ENCODE measurements at regions not wholly inside any gene's neighbourhood (a gene's known extent, or its start where the extent isn't known, plus 50 kb on each side); places are given as distances from the start of the nearest gene placed in this dataset.

DNA sequence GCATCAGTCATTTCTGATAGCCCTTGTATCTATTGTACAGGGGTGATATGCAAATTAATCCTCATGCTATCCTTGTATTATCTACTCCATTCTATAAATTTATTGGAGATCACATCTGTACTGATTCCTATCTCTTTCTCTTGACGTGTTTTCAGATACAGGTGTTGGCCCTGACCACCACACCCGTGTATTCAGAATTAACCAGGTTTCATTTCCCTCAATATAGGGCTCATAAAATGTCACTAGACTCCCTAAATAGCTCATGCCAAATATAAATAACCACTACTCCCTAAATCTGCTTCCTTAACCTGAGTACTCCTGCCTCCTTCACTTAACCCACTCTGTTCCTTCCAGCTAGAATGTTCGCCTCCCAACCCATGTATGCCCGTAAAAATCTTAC lies 522.8 kb upstream of the KLF4 start:
- Histone ChIP-seq H3K27me3 (no peaks in the 10 kb centered on the region), H3K4me3 (no peak overlapping the region), H3K27ac (no peak overlapping the region), H3K9me3 (replicated peaks in 1 of 3) (no peaks in the 10 kb centered on the region), H3K4me1 (replicated peaks in 1 of 2) (no peaks in the 10 kb centered on the region), H3K36me3 (replicated peaks in 1 of 2) (no peaks in the 10 kb centered on the region)
- WGBS, 4 donors: 86 to 94% (median 93%) methylated on average over 4 of the region's 4 CpGs
- intact Hi-C loops (cut with DNase I): no loop called here
- no peak for DNase-seq
- TF ChIP-seq POLR2A (IDR thresholded peaks at IDR 0.05) (no peak), CTCF (IDR thresholded peaks at IDR 0.05) (no peak)

- TF ChIP-seq CTCF (IDR thresholded peaks at IDR 0.05): no peak
- TF ChIP-seq POLR2A (IDR thresholded peaks at IDR 0.05): no peak
- Histone ChIP-seq H3K4me3 (no peak overlapping the region), H3K9me3 (replicated peaks in 1 of 3) (no peaks in the 10 kb centered on the region), H3K27me3 (no peaks in the 10 kb centered on the region), H3K4me1 (replicated peaks in 1 of 2) (no peaks in the 10 kb centered on the region), H3K36me3 (replicated peaks in 1 of 2) (no peaks in the 10 kb centered on the region), H3K27ac (no peak overlapping the region)
- DNase-seq: no peak
- 71 to 78% (median 78%) methylated on average over 5 of the region's 5 CpGs for WGBS, 4 donors
- intact Hi-C loops (cut with DNase I): no loop called here
Observed at GRCh38 chr9:108003526-108003925, 514.0 kb upstream of the KLF4 start.

- intact Hi-C loops (cut with DNase I): no loop called here
- Histone ChIP-seq H3K27ac (no peak overlapping the region), H3K36me3 (replicated peaks in 1 of 2) (no peaks in the 10 kb centered on the region), H3K4me3 (no peak overlapping the region), H3K4me1 (replicated peaks in 1 of 2) (no peaks in the 10 kb centered on the region), H3K9me3 (replicated peaks in 1 of 3) (no peaks in the 10 kb centered on the region), H3K27me3 (no peaks in the 10 kb centered on the region)
- peak in 5 of 7 donors; percentile 8 to 22 (median 17) for DNase-seq
- WGBS, 4 donors: 65 to 70% (median 67%) methylated on average over 15 of the region's 15 CpGs
- TF ChIP-seq POLR2A (IDR thresholded peaks at IDR 0.05): no peak
- TF ChIP-seq CTCF (IDR thresholded peaks at IDR 0.05): no peak
Observed at GRCh38 chr9:108002371-108002956, 512.9 kb upstream of the KLF4 start.

DNA sequence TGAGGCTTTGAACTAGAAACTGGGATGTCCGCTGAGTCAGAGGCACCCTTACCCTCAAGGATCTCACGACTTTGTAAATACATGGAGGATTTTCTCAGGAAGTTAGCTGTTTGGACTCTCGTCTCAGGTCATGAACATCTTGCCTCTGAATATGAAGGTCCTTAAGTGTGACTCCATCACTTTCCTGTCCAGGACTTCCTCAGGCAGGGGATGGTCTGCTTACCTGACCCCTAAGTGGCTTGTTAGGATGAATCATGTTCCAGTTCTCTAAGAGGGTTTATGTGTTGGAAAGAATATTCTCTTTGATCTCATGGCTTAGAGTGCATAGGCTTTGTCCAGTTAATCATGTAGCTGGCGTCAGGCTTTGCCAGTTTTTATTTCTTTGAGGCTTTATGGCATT lies 511.7 kb upstream of the KLF4 start:
- H3K9me3 ChIP-seq (replicated peaks in 1 of 3): no peaks in the 10 kb centered on the region
- H3K36me3 ChIP-seq (replicated peaks in 1 of 2): no peaks in the 10 kb centered on the region
- no peak for DNase-seq
- no peaks in the 10 kb centered on the region for H3K4me1 ChIP-seq (replicated peaks in 1 of 2)
- no peak overlapping the region for H3K4me3 ChIP-seq
- no peaks in the 10 kb centered on the region for H3K27me3 ChIP-seq
- WGBS, 4 donors: 76 to 94% (median 81%) methylated on average over 4 of the region's 4 CpGs
- TF ChIP-seq POLR2A (IDR thresholded peaks at IDR 0.05) (no peak), CTCF (IDR thresholded peaks at IDR 0.05) (no peak)
- H3K27ac ChIP-seq: no peak overlapping the region
- intact Hi-C loops (cut with DNase I): no loop called here

All from adrenal gland (tissue), 9 donors.